WTC11 (cell line): ENCODE measurements at regions not wholly inside any gene's neighbourhood (a gene's known extent, or its start where the extent isn't known, plus 50 kb on each side); places are given as distances from the start of the nearest gene placed in this dataset.

Experiments
- ATAC-seq: fragments of 200-7000 bp; cut with Tn5 transposase; 2 replicates; pipeline ENCODE4 v1.10.0; 2021; ENCODE audit warnings: mild to moderate bottlenecking, moderate library complexity
- CTCF ChIA-PET: fragments of 300-600 bp; sonication (Branson Sonifier 250); formaldehyde crosslinking; loops from one replicate; lab custom pipeline; 2021; ENCODE audit warnings: antibody characterized with exemption; lab: Charles Lee
- POLR2A ChIA-PET: fragments of 350-600 bp; sonication (Branson Sonifier 250); formaldehyde crosslinking; loops from one replicate; lab custom pipeline; 2021; ENCODE audit warnings: antibody characterized with exemption; lab: Charles Lee
- DNase-seq: peaks from one replicate; pipeline ENCODE4 v3.0.0; 2021; ENCODE audit warnings: low spot score
- H3K27ac Mint-ChIP-seq: 2 replicates; pipeline ENCODE4 v1.8.0; 2021; ENCODE audit warnings: mixed read lengths
- H3K27me3 Mint-ChIP-seq: 2 replicates; pipeline ENCODE4 v1.8.0; 2021; ENCODE audit warnings: low read depth, mild to moderate bottlenecking, moderate library complexity, mixed read lengths
- H3K36me3 Mint-ChIP-seq: 2 replicates; pipeline ENCODE4 v1.8.0; 2021; ENCODE audit warnings: mixed read lengths
- H3K4me1 Mint-ChIP-seq: 2 replicates; pipeline ENCODE4 v1.8.0; 2022; ENCODE audit warnings: mixed read lengths
- H3K4me3 Mint-ChIP-seq: 2 replicates; pipeline ENCODE4 v1.8.0; 2021; ENCODE audit warnings: mild to moderate bottlenecking, moderate library complexity, mixed read lengths
- H3K9me3 Mint-ChIP-seq: 2 replicates; pipeline ENCODE4 v1.8.0; 2021; ENCODE audit warnings: mixed read lengths
- AR ChIP-seq: fragments of 250-450 bp; sonication (Bioruptor Pico); IDR thresholded peaks from 2 replicates; pipeline ENCODE4 v1.9.0; 2021; ENCODE audit warnings: mild to moderate bottlenecking
- CREB1 ChIP-seq: sonication (generic); formaldehyde crosslinking; IDR thresholded peaks from 2 replicates; pipeline ENCODE4 v1.8.0; 2023; ENCODE audit warnings: mild to moderate bottlenecking, missing genetic modification reagents
- CTCF ChIP-seq: fragments of 200-600 bp; IDR thresholded peaks from 2 replicates; pipeline ENCODE4 v1.8.0; 2022; ENCODE audit warnings: antibody characterized with exemption
- GRHL2 ChIP-seq: fragments of 250-450 bp; sonication (Bioruptor Pico); IDR thresholded peaks from 2 replicates; pipeline ENCODE4 v1.8.0; 2022; ENCODE audit warnings: mild to moderate bottlenecking, moderate library complexity; ENCODE audit not compliant: insufficient replicate concordance, severe bottlenecking
- GTF2I ChIP-seq: fragments of 250-450 bp; sonication (Bioruptor Pico); conservative IDR thresholded peaks from 2 replicates; pipeline ENCODE4 v1.4.0; 2021; ENCODE audit warnings: mild to moderate bottlenecking
- KAT7 ChIP-seq: sonication (generic); formaldehyde crosslinking; IDR thresholded peaks from 2 replicates; pipeline ENCODE4 v1.8.1; 2023; ENCODE audit warnings: missing genetic modification reagents, mild to moderate bottlenecking, borderline replicate concordance
- NFATC4 ChIP-seq: fragments of 250-450 bp; sonication (Bioruptor Pico); IDR thresholded peaks from 2 replicates; pipeline ENCODE4 v1.9.0; 2021; ENCODE audit warnings: mild to moderate bottlenecking
- OVOL2 ChIP-seq: fragments of 250-450 bp; sonication (Bioruptor Pico); IDR thresholded peaks from 2 replicates; pipeline ENCODE4 v1.9.0; 2021; ENCODE audit warnings: mild to moderate bottlenecking, borderline replicate concordance
- PREB ChIP-seq: sonication (generic); formaldehyde crosslinking; IDR thresholded peaks from 2 replicates; pipeline ENCODE4 v1.8.1; 2022; ENCODE audit warnings: mild to moderate bottlenecking, missing genetic modification reagents, moderate library complexity, borderline replicate concordance
- SMAD3 ChIP-seq: sonication (generic); formaldehyde crosslinking; IDR thresholded peaks from 2 replicates; pipeline ENCODE4 v1.8.0; 2022; ENCODE audit warnings: missing genetic modification reagents, mild to moderate bottlenecking, borderline replicate concordance
- SP1 ChIP-seq: sonication (generic); formaldehyde crosslinking; conservative IDR thresholded peaks from 2 replicates; pipeline ENCODE4 v1.8.1; 2022; ENCODE audit warnings: missing genetic modification reagents
- TEAD4 ChIP-seq: sonication (generic); formaldehyde crosslinking; IDR thresholded peaks from 2 replicates; pipeline ENCODE4 v1.8.0; 2022; ENCODE audit warnings: mild to moderate bottlenecking, missing genetic modification reagents
- USF1 ChIP-seq: sonication (generic); formaldehyde crosslinking; IDR thresholded peaks from 2 replicates; pipeline ENCODE4 v1.8.0; 2022; ENCODE audit warnings: mild to moderate bottlenecking, missing genetic modification reagents
- ZNF138 ChIP-seq: sonication (generic); formaldehyde crosslinking; conservative IDR thresholded peaks from 2 replicates; pipeline ENCODE4 v1.8.1; 2022; ENCODE audit warnings: mild to moderate bottlenecking, moderate library complexity, missing genetic modification reagents
- ZNF281 ChIP-seq: sonication (generic); formaldehyde crosslinking; IDR thresholded peaks from 2 replicates; pipeline ENCODE4 v1.8.0; 2023; ENCODE audit warnings: mild to moderate bottlenecking, missing genetic modification reagents
- ZNF425 ChIP-seq: fragments of 250-450 bp; sonication (Bioruptor Pico); conservative IDR thresholded peaks from 2 replicates; pipeline ENCODE4 v1.9.0; 2021; ENCODE audit warnings: mild to moderate bottlenecking

- H3K4me1 Mint-ChIP-seq, result no peaks in the 10 kb centered on the region
- H3K36me3 Mint-ChIP-seq, result peaks cover 15% of the 10 kb centered on the region
- H3K4me3 Mint-ChIP-seq, result no peak overlapping the region
- H3K27me3 Mint-ChIP-seq, result no peaks in the 10 kb centered on the region
- ChIA-PET CTCF (no interaction called here), POLR2A (no interaction called here)
- no peak overlapping the region for H3K27ac Mint-ChIP-seq
- H3K9me3 Mint-ChIP-seq, result peaks cover 34% of the 10 kb centered on the region
- no peak for DNase-seq
- no peak for ATAC-seq
- no peak for TF ChIP-seq SP1 (CRISPR knock-in tag)
- TF ChIP-seq USF1 (CRISPR knock-in tag), result no peak
- TF ChIP-seq ZNF281 (CRISPR knock-in tag), result no peak
- no peak for TF ChIP-seq NFATC4 (CRISPR knock-in tag)
- no peak for TF ChIP-seq SMAD3
- no peak for TF ChIP-seq AR (CRISPR knock-in tag)
- TF ChIP-seq ZNF138, result no peak
- no peak for TF ChIP-seq GTF2I (CRISPR knock-in tag)
- TF ChIP-seq KAT7, result no peak
- no peak for TF ChIP-seq CTCF
- no peak for TF ChIP-seq ZNF425 (CRISPR knock-in tag)
- no peak for TF ChIP-seq TEAD4 (CRISPR knock-in tag)
Observed at GRCh38 chr5:38742821-38743220, 103.0 kb upstream of the OSMR start.

GRCh38 chr5:38743562-38743961, 102.2 kb upstream of the OSMR start:
- ATAC-seq (no peak), DNase-seq (no peak)
- Mint-ChIP-seq H3K27me3 (no peaks in the 10 kb centered on the region), H3K27ac (no peak overlapping the region), H3K9me3 (peaks cover 30% of the 10 kb centered on the region), H3K4me3 (no peak overlapping the region), H3K36me3 (peaks cover 15% of the 10 kb centered on the region), H3K4me1 (no peaks in the 10 kb centered on the region)
- ChIA-PET POLR2A (no interaction called here), CTCF (no interaction called here)
- TF ChIP-seq CREB1 (CRISPR knock-in tag) (no peak), CTCF (no peak), OVOL2 (CRISPR knock-in tag) (no peak), PREB (CRISPR knock-in tag) (no peak), GRHL2 (CRISPR knock-in tag) (no peak)
